HepG2 (cell line): ENCODE measurements at regions not wholly inside any gene's neighbourhood (a gene's known extent, or its start where the extent isn't known, plus 50 kb on each side); places are given as distances from the start of the nearest gene placed in this dataset.

ENCODE experiments used
- CEBPB ChIP-seq: IDR thresholded peaks from 2 replicates; pipeline ENCODE4 v1.6.1; 2011; ENCODE audit warnings: low read depth, low read length, improper control_type of control experiment, borderline replicate concordance
- EP300 ChIP-seq, 3 experiments: sonication (generic) in 1 of 3; formaldehyde crosslinking in 1 of 3; IDR thresholded peaks; 2 replicates each; pipeline versions ENCODE4 v1.5.1 to v1.6.1; 2011 to 2020; ENCODE audit warnings: low read depth in 2 of 3, low read length in 2 of 3, borderline replicate concordance in 1 of 3, improper control_type of control experiment in 1 of 3, mild to moderate bottlenecking in 1 of 3, missing genetic modification reagents in 1 of 3, moderate library complexity in 1 of 3
- MED1 ChIP-seq: sonication (generic); formaldehyde crosslinking; IDR thresholded peaks from 2 replicates; pipeline ENCODE4 v1.4.0; 2020; ENCODE audit warnings: missing genetic modification reagents
- NONO ChIP-seq, 2 experiments: fragments of 450-650 bp in 1 of 2; sonication (generic) in 1 of 2; formaldehyde crosslinking in 1 of 2; IDR thresholded peaks in 1 of 2; conservative IDR thresholded peaks in 1 of 2; 2 replicates each; pipeline versions ENCODE4 v1.6.1 to v1.8.0; 2017 to 2022; ENCODE audit warnings: mild to moderate bottlenecking in 1 of 2, missing genetic modification reagents in 1 of 2, moderate library complexity in 1 of 2
- NPAS2 ChIP-seq: sonication (generic); formaldehyde crosslinking; IDR thresholded peaks from 2 replicates; pipeline ENCODE4 v1.8.0; 2022; ENCODE audit warnings: mild to moderate bottlenecking, missing genetic modification reagents, borderline replicate concordance
- PLRG1 ChIP-seq: fragments of 450-650 bp; conservative IDR thresholded peaks from 2 replicates; pipeline ENCODE4 v1.6.1; 2016
- PRPF4 ChIP-seq: fragments of 200-400 bp; formaldehyde crosslinking; IDR thresholded peaks from 2 replicates; pipeline ENCODE4 v1.6.1; 2016; ENCODE audit warnings: low read length, low read depth; ENCODE audit not compliant: poor library complexity, severe bottlenecking
- RBM22 ChIP-seq: fragments of 200-400 bp; formaldehyde crosslinking; optimal IDR thresholded peaks from 2 replicates; pipeline ENCODE3; 2017; ENCODE audit warnings: mild to moderate bottlenecking, low read length, moderate library complexity
- ZNF180 ChIP-seq: sonication (generic); formaldehyde crosslinking; IDR thresholded peaks from 2 replicates; pipeline ENCODE4 v1.4.0; 2020; ENCODE audit warnings: low read depth, missing genetic modification reagents, borderline replicate concordance
- ZNF317 ChIP-seq: sonication (generic); formaldehyde crosslinking; IDR thresholded peaks from 2 replicates; pipeline ENCODE4 v1.5.0; 2020; ENCODE audit warnings: mild to moderate bottlenecking, missing genetic modification reagents
- ZNF354B ChIP-seq: sonication (generic); formaldehyde crosslinking; IDR thresholded peaks from 2 replicates; pipeline ENCODE4 v1.8.0; 2022; ENCODE audit warnings: mild to moderate bottlenecking, missing genetic modification reagents
- TF ChIP-seq, protein P1 (sequence below), 2 experiments: sonication (generic) in 1 of 2; formaldehyde crosslinking in 1 of 2; IDR thresholded peaks; 2 replicates each; pipeline versions ENCODE4 v1.6.1 to v1.9.0; 2014 to 2022; ENCODE audit warnings: antibody characterized with exemption in 1 of 2, borderline replicate concordance in 1 of 2, inconsistent platforms in 1 of 2, low read depth in 1 of 2, missing genetic modification reagents in 1 of 2
- TF ChIP-seq, protein P2 (sequence below), 2 experiments: IDR thresholded peaks; 2 replicates each; pipeline ENCODE4 v1.6.1; 2011 to 2012; ENCODE audit warnings: low read length in 2 of 2, borderline replicate concordance in 1 of 2, low read depth in 1 of 2, mild to moderate bottlenecking in 1 of 2, moderate library complexity in 1 of 2
- TF ChIP-seq, protein P3 (sequence below): sonication (generic); formaldehyde crosslinking; IDR thresholded peaks from 2 replicates; pipeline ENCODE4 v1.4.0; 2020; ENCODE audit warnings: missing genetic modification reagents

DNA sequence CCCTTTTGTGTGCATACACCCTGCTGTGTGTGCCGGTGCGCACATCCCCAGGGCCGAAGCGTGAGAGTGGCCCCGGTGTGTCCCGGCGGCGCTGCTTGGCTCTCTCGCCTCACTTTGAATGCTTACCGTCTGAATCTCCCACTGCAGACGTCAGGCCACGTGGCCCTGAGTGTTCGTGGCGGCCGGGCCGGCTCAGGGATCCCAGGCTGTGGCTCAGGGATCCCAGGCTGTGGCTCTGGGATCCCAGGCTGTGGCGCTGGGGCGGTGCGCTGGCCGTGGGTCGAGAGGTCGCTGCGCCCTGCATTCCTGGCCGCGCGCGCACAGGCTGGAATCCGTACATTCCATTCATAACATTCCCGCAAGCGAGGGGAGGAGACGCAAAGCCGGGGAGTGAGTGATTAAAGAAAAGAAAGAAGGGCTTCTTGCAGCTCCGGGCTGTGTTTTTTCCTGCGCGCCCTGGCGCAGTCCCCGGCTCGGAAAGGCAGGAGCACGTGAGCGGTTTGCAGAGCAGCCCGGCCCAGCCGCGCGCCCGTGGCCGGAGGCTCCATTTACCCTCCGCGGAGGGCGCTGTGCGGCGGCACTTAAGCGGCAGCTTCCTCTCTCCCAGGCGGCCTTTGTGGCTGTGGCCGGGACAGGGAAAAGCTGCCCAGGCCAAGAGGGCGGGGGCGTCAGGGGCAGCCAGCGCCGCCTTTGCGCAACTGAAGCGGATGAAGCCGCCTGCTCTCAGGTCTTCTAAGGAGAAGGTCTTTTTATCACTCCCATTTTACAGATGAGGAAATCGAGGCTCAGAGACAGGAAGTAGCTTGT is 87.0 kb upstream of the ALDH1L1 start (continued):
- TF ChIP-seq PLRG1 (no peak), ZNF354B (CRISPR knock-in tag) (no peak), NONO (IDR thresholded peaks at IDR 0.05) (no peak), NONO (CRISPR knock-in tag; conservative IDR thresholded peaks at IDR 0.05) (no peak; the same call in 1 of the 2 replicates), MED1 (CRISPR knock-in tag) (peak; percentile 53; the same call in 1 of the 2 replicates), ZNF180 (CRISPR knock-in tag) (no peak), CEBPB (peak; percentile 67; the same call in 1 of the 2 replicates), RBM22 (no peak), NPAS2 (CRISPR knock-in tag) (no peak), EP300 (IDR thresholded peaks at IDR 0.05; ENCODE audit: low read depth in 2 of 2, low read length in 2 of 2) (no peak), EP300 (CRISPR knock-in tag; IDR thresholded peaks at IDR 0.05; ENCODE audit: borderline replicate concordance) (no peak; the same call in 1 of the 2 replicates), ZNF317 (CRISPR knock-in tag) (peak; percentile 64; the same call in 1 of the 2 replicates), PRPF4 (no peak)
- TF ChIP-seq, protein P1, sequence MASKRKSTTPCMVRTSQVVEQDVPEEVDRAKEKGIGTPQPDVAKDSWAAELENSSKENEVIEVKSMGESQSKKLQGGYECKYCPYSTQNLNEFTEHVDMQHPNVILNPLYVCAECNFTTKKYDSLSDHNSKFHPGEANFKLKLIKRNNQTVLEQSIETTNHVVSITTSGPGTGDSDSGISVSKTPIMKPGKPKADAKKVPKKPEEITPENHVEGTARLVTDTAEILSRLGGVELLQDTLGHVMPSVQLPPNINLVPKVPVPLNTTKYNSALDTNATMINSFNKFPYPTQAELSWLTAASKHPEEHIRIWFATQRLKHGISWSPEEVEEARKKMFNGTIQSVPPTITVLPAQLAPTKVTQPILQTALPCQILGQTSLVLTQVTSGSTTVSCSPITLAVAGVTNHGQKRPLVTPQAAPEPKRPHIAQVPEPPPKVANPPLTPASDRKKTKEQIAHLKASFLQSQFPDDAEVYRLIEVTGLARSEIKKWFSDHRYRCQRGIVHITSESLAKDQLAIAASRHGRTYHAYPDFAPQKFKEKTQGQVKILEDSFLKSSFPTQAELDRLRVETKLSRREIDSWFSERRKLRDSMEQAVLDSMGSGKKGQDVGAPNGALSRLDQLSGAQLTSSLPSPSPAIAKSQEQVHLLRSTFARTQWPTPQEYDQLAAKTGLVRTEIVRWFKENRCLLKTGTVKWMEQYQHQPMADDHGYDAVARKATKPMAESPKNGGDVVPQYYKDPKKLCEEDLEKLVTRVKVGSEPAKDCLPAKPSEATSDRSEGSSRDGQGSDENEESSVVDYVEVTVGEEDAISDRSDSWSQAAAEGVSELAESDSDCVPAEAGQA (IDR thresholded peaks at IDR 0.05; ENCODE audit: low read depth) = no peak
- TF ChIP-seq, protein P1 (CRISPR knock-in tag; IDR thresholded peaks at IDR 0.05; ENCODE audit: borderline replicate concordance) = no peak
- TF ChIP-seq, protein P2, sequence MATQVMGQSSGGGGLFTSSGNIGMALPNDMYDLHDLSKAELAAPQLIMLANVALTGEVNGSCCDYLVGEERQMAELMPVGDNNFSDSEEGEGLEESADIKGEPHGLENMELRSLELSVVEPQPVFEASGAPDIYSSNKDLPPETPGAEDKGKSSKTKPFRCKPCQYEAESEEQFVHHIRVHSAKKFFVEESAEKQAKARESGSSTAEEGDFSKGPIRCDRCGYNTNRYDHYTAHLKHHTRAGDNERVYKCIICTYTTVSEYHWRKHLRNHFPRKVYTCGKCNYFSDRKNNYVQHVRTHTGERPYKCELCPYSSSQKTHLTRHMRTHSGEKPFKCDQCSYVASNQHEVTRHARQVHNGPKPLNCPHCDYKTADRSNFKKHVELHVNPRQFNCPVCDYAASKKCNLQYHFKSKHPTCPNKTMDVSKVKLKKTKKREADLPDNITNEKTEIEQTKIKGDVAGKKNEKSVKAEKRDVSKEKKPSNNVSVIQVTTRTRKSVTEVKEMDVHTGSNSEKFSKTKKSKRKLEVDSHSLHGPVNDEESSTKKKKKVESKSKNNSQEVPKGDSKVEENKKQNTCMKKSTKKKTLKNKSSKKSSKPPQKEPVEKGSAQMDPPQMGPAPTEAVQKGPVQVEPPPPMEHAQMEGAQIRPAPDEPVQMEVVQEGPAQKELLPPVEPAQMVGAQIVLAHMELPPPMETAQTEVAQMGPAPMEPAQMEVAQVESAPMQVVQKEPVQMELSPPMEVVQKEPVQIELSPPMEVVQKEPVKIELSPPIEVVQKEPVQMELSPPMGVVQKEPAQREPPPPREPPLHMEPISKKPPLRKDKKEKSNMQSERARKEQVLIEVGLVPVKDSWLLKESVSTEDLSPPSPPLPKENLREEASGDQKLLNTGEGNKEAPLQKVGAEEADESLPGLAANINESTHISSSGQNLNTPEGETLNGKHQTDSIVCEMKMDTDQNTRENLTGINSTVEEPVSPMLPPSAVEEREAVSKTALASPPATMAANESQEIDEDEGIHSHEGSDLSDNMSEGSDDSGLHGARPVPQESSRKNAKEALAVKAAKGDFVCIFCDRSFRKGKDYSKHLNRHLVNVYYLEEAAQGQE (IDR thresholded peaks at IDR 0.05; ENCODE audit: borderline replicate concordance in 1 of 2, low read depth in 1 of 2, low read length in 2 of 2) = no peak
- TF ChIP-seq, protein P3, sequence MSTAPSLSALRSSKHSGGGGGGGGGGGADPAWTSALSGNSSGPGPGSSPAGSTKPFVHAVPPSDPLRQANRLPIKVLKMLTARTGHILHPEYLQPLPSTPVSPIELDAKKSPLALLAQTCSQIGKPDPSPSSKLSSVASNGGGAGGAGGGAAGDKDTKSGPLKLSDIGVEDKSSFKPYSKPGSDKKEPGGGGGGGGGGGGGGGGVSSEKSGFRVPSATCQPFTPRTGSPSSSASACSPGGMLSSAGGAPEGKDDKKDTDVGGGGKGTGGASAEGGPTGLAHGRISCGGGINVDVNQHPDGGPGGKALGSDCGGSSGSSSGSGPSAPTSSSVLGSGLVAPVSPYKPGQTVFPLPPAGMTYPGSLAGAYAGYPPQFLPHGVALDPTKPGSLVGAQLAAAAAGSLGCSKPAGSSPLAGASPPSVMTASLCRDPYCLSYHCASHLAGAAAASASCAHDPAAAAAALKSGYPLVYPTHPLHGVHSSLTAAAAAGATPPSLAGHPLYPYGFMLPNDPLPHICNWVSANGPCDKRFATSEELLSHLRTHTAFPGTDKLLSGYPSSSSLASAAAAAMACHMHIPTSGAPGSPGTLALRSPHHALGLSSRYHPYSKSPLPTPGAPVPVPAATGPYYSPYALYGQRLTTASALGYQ (CRISPR knock-in tag) = no peak
